NCI-H146 (cell line): ENCODE measurements at regions not wholly inside any gene's neighbourhood (a gene's known extent, or its start where the extent isn't known, plus 50 kb on each side); places are given as distances from the start of the nearest gene placed in this dataset.

Experiments used
- DNase-seq: peaks from one replicate; lab custom pipeline; 2025; lab: John Stamatoyannopoulos, UW

DNA sequence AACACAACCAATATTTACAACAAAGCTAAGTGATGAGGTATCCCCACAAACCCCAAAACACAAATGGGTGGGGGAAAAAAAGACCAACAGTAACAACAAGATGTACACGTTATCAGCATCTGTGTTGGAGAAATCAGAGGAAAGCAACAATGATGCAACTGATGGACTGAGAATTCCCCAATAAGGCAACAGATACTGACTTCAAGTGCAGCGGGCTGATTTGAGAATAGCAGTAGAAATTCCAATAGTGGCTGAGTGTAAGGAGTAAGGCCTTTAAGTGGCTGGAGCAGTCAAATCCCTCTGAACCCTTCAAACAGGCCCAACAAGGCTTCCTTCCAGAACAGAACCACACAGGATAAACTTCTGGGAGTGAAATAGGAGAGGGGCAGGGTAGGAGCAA lies 97.6 kb downstream of the TM2D1 start:
- no peak for DNase-seq

- no peak for DNase-seq
These were observed 98.1 kb downstream of the TM2D1 start for GRCh38 chr1:61626816-61627215.

DNA sequence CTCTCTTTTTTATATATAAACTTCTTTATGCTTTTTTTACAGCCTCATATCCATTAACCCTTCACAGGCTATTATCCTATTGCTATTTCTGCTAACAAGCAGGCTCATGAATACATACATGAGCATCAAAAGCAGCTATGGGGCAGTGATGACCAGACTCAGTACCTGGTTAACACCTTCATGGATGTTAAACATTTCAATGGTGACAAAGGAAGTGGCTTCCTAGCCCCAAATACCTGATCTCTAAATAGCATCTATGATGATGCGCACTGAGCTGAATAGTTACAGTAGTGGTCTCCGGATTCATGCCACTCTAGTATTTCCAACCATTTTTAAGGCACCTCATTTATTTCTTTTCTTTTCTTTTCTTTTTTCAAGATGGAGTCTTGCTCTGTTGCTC lies 101.1 kb downstream of the TM2D1 start:
- DNase-seq: no peak

- DNase-seq: no peak
These were observed 104.4 kb downstream of the TM2D1 start for GRCh38 chr1:61620536-61620935.

GRCh38 chr1:61618755-61619154 lies 106.2 kb downstream of the TM2D1 start:
- DNase-seq: no peak

DNA sequence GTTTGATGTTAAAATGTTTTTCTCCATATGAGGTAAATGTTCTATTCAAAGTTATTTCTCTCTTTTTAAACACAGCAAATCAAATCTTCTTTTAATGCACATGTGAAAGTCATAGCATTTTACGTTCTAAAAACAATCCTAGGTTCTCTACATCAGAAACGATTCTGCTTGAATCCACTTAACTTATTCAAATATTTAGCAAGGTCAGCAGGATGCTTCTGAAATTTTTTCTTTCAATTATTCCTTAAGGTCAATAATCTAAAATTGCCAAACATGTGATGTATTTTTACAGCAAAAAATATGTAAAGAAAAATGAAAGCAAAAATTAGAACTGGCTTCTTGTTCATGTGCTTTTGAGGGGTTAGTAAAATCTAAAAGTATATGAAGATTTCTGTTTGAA lies 106.7 kb downstream of the TM2D1 start:
- DNase-seq: no peak

DNA sequence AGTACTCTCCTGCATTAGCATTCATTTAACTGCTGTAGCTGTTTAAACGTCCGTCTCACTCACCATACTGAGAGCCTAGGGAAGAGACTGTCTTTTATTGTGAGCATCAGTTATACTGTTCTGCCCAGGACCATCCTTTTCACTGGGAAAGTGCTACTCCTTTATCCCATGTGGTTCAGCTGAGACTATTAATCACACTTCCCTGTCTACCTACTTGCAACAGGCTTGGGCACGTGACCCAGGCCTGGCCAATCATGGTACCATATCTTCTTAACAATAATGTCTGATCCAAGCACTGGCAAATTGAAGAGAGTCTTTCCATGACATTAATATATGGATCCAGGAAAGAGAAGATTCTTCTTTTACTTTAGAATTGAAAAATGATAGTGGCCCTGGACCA lies 108.1 kb downstream of the TM2D1 start:
- DNase-seq: no peak

- DNase-seq: no peak
These were observed 112.3 kb downstream of the TM2D1 start for GRCh38 chr1:61612602-61613001.

DNA sequence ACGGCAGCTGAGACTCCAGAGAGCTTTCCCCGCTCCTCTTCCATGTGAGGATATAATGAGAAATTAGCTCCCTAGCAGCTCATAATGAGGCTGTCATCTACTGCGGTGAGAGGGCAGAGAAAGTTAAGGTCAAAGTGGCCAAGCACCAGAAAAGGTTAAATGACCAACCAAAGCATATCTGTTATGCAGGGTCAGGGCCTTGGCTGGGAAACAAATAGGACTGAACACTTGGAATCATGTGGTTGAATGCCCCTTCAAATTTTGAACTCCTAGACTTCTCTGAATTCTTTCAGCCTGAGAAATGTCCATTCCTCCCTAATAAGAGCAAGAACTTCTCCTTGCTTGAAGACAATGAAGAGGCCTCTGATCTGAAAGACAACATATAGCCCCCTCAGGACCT lies 115.9 kb downstream of the TM2D1 start:
- no peak for DNase-seq

- no peak for DNase-seq
These were observed 117.5 kb downstream of the TM2D1 start for GRCh38 chr1:61607448-61607847.

DNA sequence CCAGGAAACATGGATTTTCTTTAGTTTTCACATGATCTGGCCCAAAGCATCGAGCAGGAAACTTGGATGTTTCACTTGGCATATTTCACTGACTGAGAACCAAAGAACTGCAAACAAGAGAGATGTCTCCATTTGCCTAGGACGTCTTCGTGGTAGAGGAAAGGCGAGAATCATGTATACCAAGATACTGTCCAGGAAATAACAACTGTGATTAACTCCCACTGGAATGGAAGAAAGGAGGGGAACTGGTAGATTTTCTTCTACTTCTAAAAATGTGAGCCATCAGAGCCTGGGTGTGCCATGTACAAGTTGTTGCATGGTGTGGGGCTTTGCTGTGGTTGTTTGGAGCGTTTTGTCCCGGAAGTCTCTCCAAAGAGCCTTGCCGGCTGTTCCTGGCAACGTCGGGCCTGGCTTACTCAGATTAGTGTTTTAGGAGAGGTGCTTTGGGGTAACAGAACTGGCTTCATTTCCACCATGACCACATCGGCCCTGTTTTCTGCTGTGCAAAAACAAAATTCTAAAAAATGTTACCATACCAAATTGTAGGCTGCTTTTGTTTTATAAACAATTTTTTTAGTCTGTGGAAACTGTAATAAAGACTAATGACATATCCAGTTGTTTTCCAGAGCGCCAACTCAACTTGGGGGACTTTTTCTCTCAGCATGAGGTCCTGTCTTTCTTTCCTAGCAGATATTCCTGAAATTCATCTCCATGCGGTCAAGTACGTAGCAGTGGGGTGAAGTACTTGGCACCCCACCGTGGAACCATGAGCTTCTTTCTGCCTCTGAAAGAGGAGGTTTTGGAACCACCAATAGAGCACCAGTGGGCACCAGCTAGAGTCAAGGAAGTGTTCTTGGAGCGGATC lies 118.3 kb downstream of the TM2D1 start:
- DNase-seq: no peak

GRCh38 chr1:61605607-61606321 lies 119.2 kb downstream of the TM2D1 start:
- DNase-seq: no peak

- DNase-seq: no peak
These were observed 120.3 kb downstream of the TM2D1 start for GRCh38 chr1:61604684-61605083.

- DNase-seq: no peak
These were observed 120.7 kb downstream of the TM2D1 start for GRCh38 chr1:61604261-61604660.

- DNase-seq: no peak
These were observed 122.3 kb downstream of the TM2D1 start for GRCh38 chr1:61602663-61603062.

DNA sequence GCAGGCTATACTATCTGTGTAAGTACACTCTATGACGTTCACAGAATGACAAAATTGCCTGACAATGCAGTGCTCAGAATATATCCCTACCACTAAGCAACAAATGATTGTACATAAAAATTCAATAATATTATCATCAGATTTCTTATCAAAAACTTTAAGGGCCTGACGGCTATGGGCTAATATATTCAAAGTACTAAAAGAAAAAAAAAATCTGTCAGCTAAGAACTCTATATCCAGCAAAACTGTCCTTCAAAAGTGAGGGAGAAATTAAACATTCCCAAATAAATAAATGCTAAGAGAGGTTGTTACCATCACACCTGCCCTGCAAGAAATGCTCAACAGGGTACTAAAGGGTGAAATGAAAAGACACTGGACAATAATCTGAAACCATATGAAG lies 127.3 kb downstream of the TM2D1 start:
- DNase-seq: no peak

DNA sequence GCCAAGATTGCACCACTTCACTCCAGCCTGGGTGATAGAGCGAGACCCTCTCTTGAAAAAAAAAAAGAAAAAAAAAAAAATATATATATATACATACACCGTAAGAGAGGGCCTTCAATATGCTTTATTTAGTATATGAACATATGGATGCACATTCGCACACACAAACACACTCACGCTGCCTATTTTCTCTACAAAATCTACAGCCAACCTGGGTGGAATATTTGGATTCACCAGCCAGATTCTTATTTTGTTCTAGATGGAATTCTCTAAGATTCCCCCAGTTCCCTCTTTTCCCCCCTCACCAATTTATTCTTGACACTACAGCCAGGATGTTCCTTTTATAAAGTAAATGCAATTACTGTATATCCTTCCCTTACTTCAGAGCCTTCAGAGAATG lies 131.6 kb downstream of the TM2D1 start:
- no peak for DNase-seq

DNA sequence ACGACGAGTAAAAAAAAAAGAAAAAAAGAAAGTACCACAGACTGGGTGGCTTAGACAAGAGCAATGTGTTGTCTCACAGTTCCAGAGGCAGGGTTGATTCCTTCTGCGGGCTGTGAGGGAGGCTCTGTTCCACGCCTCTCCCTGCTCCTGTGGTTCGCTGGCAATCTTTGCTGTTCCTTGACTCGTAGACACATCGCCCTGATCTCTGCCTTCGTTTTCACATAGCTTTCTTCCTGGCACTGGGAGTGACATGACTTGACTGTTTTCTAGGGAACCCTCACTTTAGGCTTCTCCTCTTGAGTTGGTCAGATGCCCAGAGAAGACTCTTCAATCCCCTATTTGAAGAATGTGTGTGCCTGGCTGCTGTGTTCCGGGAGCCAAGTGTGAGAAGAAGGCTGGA lies 133.6 kb downstream of the TM2D1 start:
- DNase-seq: no peak

DNA sequence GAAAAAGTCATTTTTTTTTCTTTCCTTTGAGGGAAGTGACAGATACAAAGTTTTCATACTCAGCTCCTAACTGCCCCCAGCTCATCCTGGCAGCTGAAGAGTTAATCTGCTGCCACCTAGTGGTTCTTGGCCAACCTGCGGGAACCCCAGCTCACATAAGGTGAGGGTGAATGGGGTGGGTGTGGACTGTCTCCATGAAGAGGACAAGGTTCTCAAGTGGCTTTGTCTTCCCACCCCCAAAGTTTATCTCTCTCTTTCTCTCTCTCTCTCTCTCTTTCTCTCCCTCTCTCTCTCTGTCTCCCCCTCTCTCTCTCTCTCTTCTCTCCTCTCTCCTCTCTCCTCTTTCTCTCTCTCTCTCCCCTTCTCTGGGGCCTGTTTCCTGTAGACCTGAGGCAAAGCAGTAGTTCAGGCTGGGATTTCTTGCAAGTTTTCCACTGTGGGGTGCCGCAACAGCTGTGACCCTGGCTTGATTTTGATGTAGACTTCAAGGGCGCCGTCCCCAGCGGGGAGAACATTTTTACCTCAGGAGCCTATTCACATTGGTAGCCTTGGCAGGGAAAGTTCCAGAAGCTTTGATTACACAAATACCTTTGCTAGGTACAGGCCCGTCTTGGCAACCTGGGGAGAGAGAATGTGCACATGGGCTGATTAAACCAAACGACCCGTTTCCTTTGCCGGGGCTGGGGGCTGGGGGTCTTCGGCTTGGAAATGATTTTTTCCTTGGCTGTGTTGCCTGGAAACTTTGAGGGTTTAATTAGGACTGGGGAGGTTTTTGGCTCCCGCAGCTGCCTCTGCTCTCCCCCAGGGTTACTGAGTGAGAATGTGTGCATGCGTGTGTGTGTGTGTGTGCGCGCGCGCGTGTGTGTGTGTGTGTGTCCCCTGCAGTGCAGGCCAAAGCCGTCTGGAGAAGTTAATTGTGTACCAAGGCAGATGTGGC lies 135.9 kb downstream of the TM2D1 start:
- DNase-seq: peak; percentile 44

- no peak for DNase-seq
These were observed 139.2 kb downstream of the TM2D1 start for GRCh38 chr1:61585714-61586113.

- no peak for DNase-seq
These were observed 141.2 kb downstream of the TM2D1 start for GRCh38 chr1:61583703-61584102.

DNA sequence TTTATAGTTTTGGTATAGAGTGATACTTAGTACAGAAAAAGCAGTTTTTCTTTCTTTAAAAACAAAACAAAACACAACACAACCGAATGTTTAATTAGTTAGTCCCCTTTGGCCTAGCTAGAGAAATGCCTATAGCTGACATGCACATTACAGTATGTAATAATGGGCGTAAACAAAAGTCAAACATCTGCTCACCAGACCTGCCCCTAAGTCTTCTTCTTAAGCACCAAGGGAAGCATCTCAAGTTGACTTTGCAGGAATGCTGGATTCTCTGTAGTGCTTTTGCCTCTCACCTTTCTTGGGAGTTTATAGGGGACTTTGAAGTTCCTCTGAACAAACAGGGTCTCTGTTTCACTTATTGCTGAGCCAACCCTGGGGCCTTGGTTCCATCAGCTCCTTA lies 143.7 kb downstream of the TM2D1 start:
- DNase-seq: no peak
